ENCODE measurements at regions not wholly inside any gene's neighbourhood (a gene's known extent, or its start where the extent isn't known, plus 50 kb on each side); places are given as distances from the start of the nearest gene placed in this dataset.
"Not testable (repeated sequence)": the region's sequence is repeated elsewhere in the genome, so short reads cannot be mapped to it uniquely, and the experiment has no call there.

DNA sequence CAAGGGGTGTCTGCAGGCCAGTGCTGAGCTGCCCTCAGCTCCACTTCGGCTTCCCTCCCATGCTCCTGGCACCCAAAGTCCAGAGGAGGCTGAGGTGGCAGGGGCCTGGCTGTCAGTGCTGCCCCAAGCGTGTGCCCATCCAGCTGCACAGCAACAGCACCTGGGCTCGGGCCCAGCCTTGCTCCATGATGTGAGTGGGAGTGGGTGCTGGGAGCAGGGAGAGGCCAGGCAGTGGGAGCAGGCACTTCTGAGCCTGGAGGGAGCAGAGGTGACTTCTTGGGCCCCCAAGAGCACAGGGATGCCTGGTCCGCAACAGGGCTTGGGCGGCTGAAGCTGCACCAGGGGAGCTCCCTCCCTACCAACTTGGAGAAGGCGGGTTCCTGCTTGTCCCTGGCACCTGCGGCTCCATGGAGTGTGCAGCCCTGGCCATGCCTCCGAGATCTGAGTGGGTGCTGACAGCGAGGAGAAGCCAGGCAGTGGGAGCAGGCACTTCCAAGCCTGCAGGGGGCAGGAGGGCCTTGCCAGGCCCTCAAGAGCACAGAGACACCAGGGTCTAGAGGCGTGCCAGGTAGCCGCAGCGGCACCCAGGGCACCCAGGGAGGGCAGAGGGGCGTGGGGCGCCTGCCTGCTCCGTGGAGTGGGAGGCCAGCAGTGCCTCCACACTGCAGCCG is 366.7 kb upstream of the SGO1 start:
- no peaks in the 10 kb centered on the region for H3K27me3 ChIP-seq (ENCODE audit: insufficient read depth, low read length)
- no peak overlapping the region; a peak in 1 of 7 replicates for H3K27ac Mint-ChIP-seq
- H3K4me1 ChIP-seq (ENCODE audit: insufficient read depth, low read length): no peaks in the 10 kb centered on the region
- no peak overlapping the region for H4K91ac ChIP-seq (ENCODE audit: insufficient read length, low read depth, low read length)
- H3K9me3 ChIP-seq (ENCODE audit: control insufficient read depth, low read depth, low read length): no peaks in the 10 kb centered on the region
- H4K8ac ChIP-seq (replicated peaks; ENCODE audit: insufficient read length, low read depth, low read length): no peak overlapping the region
- no peak overlapping the region for H3K27ac ChIP-seq (ENCODE audit: insufficient read length, low read depth, low read length)
- H3K4ac ChIP-seq (ENCODE audit: low read depth, low read length): no peak overlapping the region
- H3K4me3 Mint-ChIP-seq: no peak overlapping the region
- no peaks in the 10 kb centered on the region for H3K79me2 ChIP-seq (ENCODE audit: insufficient read depth, low read length)
- no peak overlapping the region for H2BK15ac ChIP-seq (ENCODE audit: low read depth, low read length)
- H2AFZ ChIP-seq (ENCODE audit: low read length): no peak overlapping the region
- no peak overlapping the region for H3T11ph ChIP-seq (ENCODE audit: low read length)
- no peak overlapping the region for H2BK20ac ChIP-seq (ENCODE audit: low read depth, low read length, poor library complexity, severe bottlenecking)
- peaks cover 0 to 8% (median 6%) of the 10 kb centered on the region in 3 experiments; a peak in 6 of 7 replicates for H3K36me3 Mint-ChIP-seq (ENCODE audit: insufficient read depth in 1 of 3, low read depth in 3 of 3)
- TF ChIP-seq, protein P1, sequence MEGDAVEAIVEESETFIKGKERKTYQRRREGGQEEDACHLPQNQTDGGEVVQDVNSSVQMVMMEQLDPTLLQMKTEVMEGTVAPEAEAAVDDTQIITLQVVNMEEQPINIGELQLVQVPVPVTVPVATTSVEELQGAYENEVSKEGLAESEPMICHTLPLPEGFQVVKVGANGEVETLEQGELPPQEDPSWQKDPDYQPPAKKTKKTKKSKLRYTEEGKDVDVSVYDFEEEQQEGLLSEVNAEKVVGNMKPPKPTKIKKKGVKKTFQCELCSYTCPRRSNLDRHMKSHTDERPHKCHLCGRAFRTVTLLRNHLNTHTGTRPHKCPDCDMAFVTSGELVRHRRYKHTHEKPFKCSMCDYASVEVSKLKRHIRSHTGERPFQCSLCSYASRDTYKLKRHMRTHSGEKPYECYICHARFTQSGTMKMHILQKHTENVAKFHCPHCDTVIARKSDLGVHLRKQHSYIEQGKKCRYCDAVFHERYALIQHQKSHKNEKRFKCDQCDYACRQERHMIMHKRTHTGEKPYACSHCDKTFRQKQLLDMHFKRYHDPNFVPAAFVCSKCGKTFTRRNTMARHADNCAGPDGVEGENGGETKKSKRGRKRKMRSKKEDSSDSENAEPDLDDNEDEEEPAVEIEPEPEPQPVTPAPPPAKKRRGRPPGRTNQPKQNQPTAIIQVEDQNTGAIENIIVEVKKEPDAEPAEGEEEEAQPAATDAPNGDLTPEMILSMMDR (conservative IDR thresholded peaks at IDR 0.05): peak; percentile 29; the same call in 1 of the 3 replicates
- no peak overlapping the region for H3K56ac ChIP-seq (ENCODE audit: insufficient read length, low read depth, low read length)
- no peaks in the 10 kb centered on the region for H3K23me2 ChIP-seq (ENCODE audit: insufficient read length, low read depth, low read length, poor library complexity, severe bottlenecking)
- 0 out of 4 replicates have a peak, but pooled peaks cover 0 to 3% of the 10 kb centered on the region in 2 experiments for H3K4me1 Mint-ChIP-seq
- H3K9me3 Mint-ChIP-seq: peaks cover 6 to 10% of the 10 kb centered on the region in 2 experiments
- WGBS (ENCODE audit: extremely low coverage, insufficient read length, low lambda C conversion rate): no CpG with 5 or more reads among the region's 16 CpGs
- H3K18ac ChIP-seq (ENCODE audit: insufficient read length, low read depth, low read length): no peak overlapping the region
- no peak overlapping the region for H4K5ac ChIP-seq (ENCODE audit: insufficient read length, low read depth, low read length)
- no peak overlapping the region for H2AK5ac ChIP-seq (ENCODE audit: insufficient read length, low read length)
- no peaks in the 10 kb centered on the region for H4K20me1 ChIP-seq (ENCODE audit: control insufficient read depth, insufficient read depth, insufficient read length)
- no peak overlapping the region for H2BK120ac ChIP-seq (ENCODE audit: low read depth, low read length, poor library complexity, severe bottlenecking)
- no peaks in the 10 kb centered on the region for H3K27me3 Mint-ChIP-seq (ENCODE audit: low read depth)
- no peak overlapping the region for H3K9ac ChIP-seq (ENCODE audit: extremely low read depth, insufficient read length, low read length)
- no peak overlapping the region for H3K23ac ChIP-seq (ENCODE audit: insufficient read length, low read depth, low read length)
- no peak overlapping the region for H3K14ac ChIP-seq (ENCODE audit: insufficient read depth, low read length)
- peak; percentile 36 for DNase-seq
- H3K4me2 ChIP-seq (ENCODE audit: insufficient read depth, insufficient read length, low read length): no peak overlapping the region
- H2BK12ac ChIP-seq (ENCODE audit: insufficient read length, low read depth, low read length): no peak overlapping the region
- no peaks in the 10 kb centered on the region for H3K79me1 ChIP-seq (ENCODE audit: insufficient read depth, low read depth, low read length, poor library complexity, severe bottlenecking)
- no peak overlapping the region for H2BK5ac ChIP-seq (ENCODE audit: insufficient read length, low read length)

DNA sequence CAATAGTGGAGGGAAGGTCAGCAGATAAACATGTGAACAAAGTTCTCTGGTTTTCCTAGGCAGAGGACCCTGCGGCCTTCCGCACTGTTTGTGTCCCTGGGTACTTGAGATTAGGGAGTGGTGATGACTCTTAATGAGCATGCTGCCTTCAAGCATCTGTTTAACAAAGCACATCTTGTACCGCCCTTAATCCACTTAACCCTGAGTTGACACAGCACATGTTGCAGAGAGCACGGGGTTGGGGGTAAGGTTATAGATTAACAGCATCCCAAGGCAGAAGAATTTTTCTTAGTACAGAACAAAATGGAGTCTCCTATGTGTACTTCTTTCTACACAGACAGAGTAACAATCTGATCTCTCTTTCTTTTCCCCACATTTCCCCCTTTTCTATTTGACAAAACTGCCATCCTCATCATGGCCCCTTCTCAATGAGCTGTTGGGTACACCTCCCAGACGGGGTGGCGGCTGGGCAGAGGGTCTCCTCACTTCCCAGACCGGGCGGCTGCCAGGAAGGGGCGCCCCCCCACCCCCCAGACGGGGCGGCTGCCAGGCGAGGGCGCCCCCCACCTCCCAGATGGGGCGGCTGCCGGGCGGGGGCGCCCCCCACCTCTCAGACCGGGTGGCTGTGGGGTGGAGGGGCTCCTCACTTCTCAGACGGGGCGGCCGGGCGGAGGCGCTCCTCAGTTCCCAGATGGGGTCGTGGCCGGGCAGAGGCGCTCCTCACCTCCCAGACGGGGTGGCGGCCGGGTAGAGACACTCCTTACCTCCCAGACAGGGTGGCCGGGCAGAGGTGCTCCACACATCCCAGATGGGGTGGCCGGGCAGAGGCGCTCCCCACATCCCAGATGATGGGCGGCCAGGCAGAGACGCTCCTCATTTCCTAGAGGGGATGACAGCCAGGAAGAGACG is 361.6 kb upstream of the SGO1 start:
- H3K4ac ChIP-seq (ENCODE audit: low read depth, low read length); H2BK15ac ChIP-seq (ENCODE audit: low read depth, low read length); H3K4me1 ChIP-seq (ENCODE audit: insufficient read depth, low read length); H3K79me2 ChIP-seq (ENCODE audit: insufficient read depth, low read length); H3K27ac Mint-ChIP-seq; H3K14ac ChIP-seq (ENCODE audit: insufficient read depth, low read length); DNase-seq; H3K18ac ChIP-seq (ENCODE audit: insufficient read length, low read depth, low read length); H3K4me3 Mint-ChIP-seq; H3K79me1 ChIP-seq (ENCODE audit: insufficient read depth, low read depth, low read length, poor library complexity, severe bottlenecking); H3K4me2 ChIP-seq (ENCODE audit: insufficient read depth, insufficient read length, low read length); H4K91ac ChIP-seq (ENCODE audit: insufficient read length, low read depth, low read length); H4K8ac ChIP-seq (replicated peaks; ENCODE audit: insufficient read length, low read depth, low read length); H3K27me3 ChIP-seq (ENCODE audit: insufficient read depth, low read length); H4K20me1 ChIP-seq (ENCODE audit: control insufficient read depth, insufficient read depth, insufficient read length); H3K27me3 Mint-ChIP-seq (ENCODE audit: low read depth); H3K9me3 ChIP-seq (ENCODE audit: control insufficient read depth, low read depth, low read length); H3K4me1 Mint-ChIP-seq; H2AFZ ChIP-seq (ENCODE audit: low read length); H3K23me2 ChIP-seq (ENCODE audit: insufficient read length, low read depth, low read length, poor library complexity, severe bottlenecking); H3K56ac ChIP-seq (ENCODE audit: insufficient read length, low read depth, low read length); H2AK5ac ChIP-seq (ENCODE audit: insufficient read length, low read length); H3T11ph ChIP-seq (ENCODE audit: low read length); H3K9ac ChIP-seq (ENCODE audit: extremely low read depth, insufficient read length, low read length); H2BK120ac ChIP-seq (ENCODE audit: low read depth, low read length, poor library complexity, severe bottlenecking); H4K5ac ChIP-seq (ENCODE audit: insufficient read length, low read depth, low read length); H3K27ac ChIP-seq (ENCODE audit: insufficient read length, low read depth, low read length); H2BK12ac ChIP-seq (ENCODE audit: insufficient read length, low read depth, low read length); H2BK20ac ChIP-seq (ENCODE audit: low read depth, low read length, poor library complexity, severe bottlenecking); H3K23ac ChIP-seq (ENCODE audit: insufficient read length, low read depth, low read length); H2BK5ac ChIP-seq (ENCODE audit: insufficient read length, low read length): not testable (repeated sequence)
- Mint-ChIP-seq H3K36me3 (ENCODE audit: insufficient read depth in 1 of 3, low read depth in 3 of 3) (peaks cover 2 to 15% (median 6%) of the 10 kb centered on the region in 3 experiments; a peak in 6 of 7 replicates), H3K9me3 (peaks cover 14 to 18% of the 10 kb centered on the region in 2 experiments)
- no CpG with 5 or more reads among the region's 35 CpGs for WGBS (ENCODE audit: extremely low coverage, insufficient read length, low lambda C conversion rate)

All from H9 (cell line).